Gastrocnemius medialis (tissue), 4 donors: ENCODE measurements at regions not wholly inside any gene's neighbourhood (a gene's known extent, or its start where the extent isn't known, plus 50 kb on each side); places are given as distances from the start of the nearest gene placed in this dataset.

Experiments used
- ATAC-seq, 2 donors: fragments of 150-250 bp; one replicate each; pipeline ENCODE4 v1.9.1; 2016
- DNase-seq, 2 donors: peaks; one replicate each; pipeline ENCODE4 v3.0.0-alpha.2; 2019
- H3K27ac ChIP-seq, 4 donors: fragments of 200-600 bp; sonication (generic); 1 replicate in 1 of 4; 2 replicates in 3 of 4; pipeline ENCODE4 v1.5.1; 2016 to 2018; ENCODE audit warnings: mild to moderate bottlenecking in 2 of 4, moderate library complexity in 1 of 4
- H3K27me3 ChIP-seq, 3 donors: fragments of 200-600 bp; sonication (generic) in 2 of 3; 1 replicate in 1 of 3; 2 replicates in 2 of 3; pipeline versions ENCODE4 v1.5.1 to v1.6.0; 2016 to 2019; ENCODE audit warnings: mild to moderate bottlenecking in 1 of 3, moderate library complexity in 1 of 3
- H3K36me3 ChIP-seq, 2 donors: fragments of 200-600 bp; sonication (generic) in 1 of 2; one replicate each; pipeline ENCODE4 v1.5.1; 2017 to 2018
- H3K4me1 ChIP-seq, 2 donors: fragments of 200-600 bp; sonication (generic) in 1 of 2; one replicate each; pipeline ENCODE4 v1.5.1; 2016 to 2017; ENCODE audit warnings: mild to moderate bottlenecking in 2 of 2
- H3K4me3 ChIP-seq, 4 donors: fragments of 200-600 bp; sonication (generic) in 3 of 4; 1 replicate in 1 of 4; 2 replicates in 3 of 4; pipeline ENCODE4 v1.5.1; 2016 to 2019; ENCODE audit warnings: mild to moderate bottlenecking in 2 of 4
- H3K9me3 ChIP-seq, 3 donors: fragments of 200-600 bp; sonication (generic) in 2 of 3; 1 replicate in 1 of 3; 2 replicates in 2 of 3; pipeline ENCODE4 v1.5.1; 2016 to 2019
- CTCF ChIP-seq, 5 experiments: fragments of 450-650 bp in 3 of 5; fragments of 200-600 bp in 2 of 5; sonication (generic) in 2 of 5; IDR thresholded peaks in 4 of 5; conservative IDR thresholded peaks in 1 of 5; 1 replicate in 4 of 5; 2 replicates in 1 of 5; pipeline ENCODE4 v1.5.1; 2016 to 2019; ENCODE audit warnings: antibody characterized with exemption in 5 of 5, mild to moderate bottlenecking in 3 of 5, moderate library complexity in 3 of 5
- POLR2A ChIP-seq, 2 donors: fragments of 450-650 bp; IDR thresholded peaks; one replicate each; pipeline ENCODE4 v1.6.1; 2017; ENCODE audit warnings: antibody characterized with exemption in 2 of 2, mild to moderate bottlenecking in 2 of 2, moderate library complexity in 2 of 2
- in situ Hi-C, 4 donors: fragments of 200-750 bp; cut with MboI; loops; one replicate each; pipeline versions ENCODE4 v1.15.0 to v1.8.0; 2017; ENCODE audit warnings: low sequenced_read_pairs in 4 of 4
- intact Hi-C: fragments of 100-400 bp; cut with DNase I; formaldehyde crosslinking; loops from one replicate; pipeline ENCODE4 v1.15.1; 2023; ENCODE audit warnings: low total_unique reads

GRCh38 chr13:90793261-90793820, 554.1 kb upstream of the MIR17HG start:
- no peak for TF ChIP-seq CTCF (IDR thresholded peaks at IDR 0.05 in 4 of 5, conservative IDR thresholded peaks at IDR 0.05 in 1 of 5)
- no peak for TF ChIP-seq POLR2A (IDR thresholded peaks at IDR 0.05)
- no peak for ATAC-seq
- Histone ChIP-seq H3K4me1 (no peaks in the 10 kb centered on the region), H3K27ac (no peak overlapping the region), H3K27me3 (no peaks in the 10 kb centered on the region), H3K9me3 (no peaks in the 10 kb centered on the region), H3K4me3 (no peak overlapping the region), H3K36me3 (no peaks in the 10 kb centered on the region)
- in situ Hi-C loops (no loop called here), intact Hi-C loops (no loop called here)
- no peak for DNase-seq

- no peaks in the 10 kb centered on the region for H3K9me3 ChIP-seq
- ATAC-seq (no peak), DNase-seq (no peak)
- TF ChIP-seq POLR2A (IDR thresholded peaks at IDR 0.05) (no peak), CTCF (IDR thresholded peaks at IDR 0.05 in 4 of 5, conservative IDR thresholded peaks at IDR 0.05 in 1 of 5) (no peak)
- no peaks in the 10 kb centered on the region for H3K4me1 ChIP-seq
- no peaks in the 10 kb centered on the region for H3K36me3 ChIP-seq
- no peak overlapping the region for H3K4me3 ChIP-seq
- no peaks in the 10 kb centered on the region for H3K27me3 ChIP-seq
- intact Hi-C loops: no loop called here
- H3K27ac ChIP-seq: no peak overlapping the region
- in situ Hi-C loops: no loop called here
Measured at GRCh38 chr13:90796474-90796873, 551.0 kb upstream of the MIR17HG start.

- Histone ChIP-seq H3K27ac (no peak overlapping the region), H3K27me3 (no peaks in the 10 kb centered on the region), H3K36me3 (no peaks in the 10 kb centered on the region), H3K4me3 (no peak overlapping the region), H3K4me1 (no peaks in the 10 kb centered on the region), H3K9me3 (no peaks in the 10 kb centered on the region)
- intact Hi-C loops: no loop called here
- in situ Hi-C loops: no loop called here
- DNase-seq (no peak), ATAC-seq (no peak)
- TF ChIP-seq POLR2A (IDR thresholded peaks at IDR 0.05) (no peak), CTCF (IDR thresholded peaks at IDR 0.05 in 4 of 5, conservative IDR thresholded peaks at IDR 0.05 in 1 of 5) (no peak)
Measured at GRCh38 chr13:90797335-90797734, 550.2 kb upstream of the MIR17HG start.

- TF ChIP-seq CTCF (IDR thresholded peaks at IDR 0.05 in 4 of 5, conservative IDR thresholded peaks at IDR 0.05 in 1 of 5): no peak
- no peak for TF ChIP-seq POLR2A (IDR thresholded peaks at IDR 0.05)
- Histone ChIP-seq H3K36me3 (no peaks in the 10 kb centered on the region), H3K9me3 (no peaks in the 10 kb centered on the region), H3K27ac (no peak overlapping the region), H3K4me3 (no peak overlapping the region), H3K27me3 (no peaks in the 10 kb centered on the region), H3K4me1 (no peaks in the 10 kb centered on the region)
- no peak for ATAC-seq
- intact Hi-C loops: no loop called here
- no peak for DNase-seq
- in situ Hi-C loops: no loop called here
Measured at GRCh38 chr13:90798381-90798780, 549.1 kb upstream of the MIR17HG start.
